Upper lobe of left lung (tissue), 4 donors: ENCODE measurements at regions not wholly inside any gene's neighbourhood (a gene's known extent, or its start where the extent isn't known, plus 50 kb on each side); places are given as distances from the start of the nearest gene placed in this dataset.

Experiments
- CTCF ChIP-seq, 6 experiments: fragments of 450-650 bp in 4 of 6; fragments of 200-600 bp in 2 of 6; sonication (generic) in 2 of 6; IDR thresholded peaks; one replicate each; pipeline ENCODE4 v1.5.1; 2016 to 2019; ENCODE audit warnings: antibody characterized with exemption in 6 of 6
- EP300 ChIP-seq, 4 donors: sonication (generic); formaldehyde crosslinking; IDR thresholded peaks; one replicate each; pipeline ENCODE4 v1.5.1; 2017; ENCODE audit warnings: antibody characterized with exemption in 4 of 4, control low read depth in 2 of 4
- POLR2A ChIP-seq, 4 donors: fragments of 450-650 bp; IDR thresholded peaks; one replicate each; pipeline ENCODE4 v1.5.1; 2016 to 2017; ENCODE audit warnings: antibody characterized with exemption in 4 of 4, mild to moderate bottlenecking in 2 of 4
- POLR2AphosphoS5 ChIP-seq, 2 donors: sonication (generic); formaldehyde crosslinking; IDR thresholded peaks; one replicate each; pipeline ENCODE4 v1.5.1; 2017; ENCODE audit warnings: antibody characterized with exemption in 2 of 2

GRCh38 chr3:177886501-177886900 lies 649.7 kb upstream of the KCNMB2 start:
- TF ChIP-seq CTCF (IDR thresholded peaks at IDR 0.05): no peak
- TF ChIP-seq POLR2A (IDR thresholded peaks at IDR 0.05): no peak
- TF ChIP-seq EP300 (IDR thresholded peaks at IDR 0.05): no peak
- no peak for TF ChIP-seq POLR2AphosphoS5 (IDR thresholded peaks at IDR 0.05)
